ENCODE measurements at regions not wholly inside any gene's neighbourhood (a gene's known extent, or its start where the extent isn't known, plus 50 kb on each side); places are given as distances from the start of the nearest gene placed in this dataset.

DNA sequence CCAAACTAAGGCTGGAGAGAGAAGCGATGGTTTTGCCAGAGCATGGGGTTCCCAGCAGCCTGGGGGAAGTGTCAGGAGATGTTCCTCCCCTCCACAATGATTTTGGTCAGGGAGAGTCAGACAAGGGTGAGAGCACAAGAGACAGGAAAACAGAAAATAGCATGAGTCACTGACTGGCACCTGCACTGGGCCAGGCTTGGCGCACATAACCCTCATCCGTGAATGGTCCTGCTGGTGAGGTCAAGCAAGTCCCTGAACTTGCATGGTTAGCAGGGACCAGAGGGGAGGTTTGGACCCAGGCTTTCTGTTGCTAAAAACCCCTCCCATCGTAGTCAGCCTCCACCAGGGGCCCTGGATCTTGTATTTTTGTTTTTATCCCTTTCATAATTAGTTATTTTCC lies 174.5 kb upstream of the MYT1L start:
- TF ChIP-seq, protein P1, sequence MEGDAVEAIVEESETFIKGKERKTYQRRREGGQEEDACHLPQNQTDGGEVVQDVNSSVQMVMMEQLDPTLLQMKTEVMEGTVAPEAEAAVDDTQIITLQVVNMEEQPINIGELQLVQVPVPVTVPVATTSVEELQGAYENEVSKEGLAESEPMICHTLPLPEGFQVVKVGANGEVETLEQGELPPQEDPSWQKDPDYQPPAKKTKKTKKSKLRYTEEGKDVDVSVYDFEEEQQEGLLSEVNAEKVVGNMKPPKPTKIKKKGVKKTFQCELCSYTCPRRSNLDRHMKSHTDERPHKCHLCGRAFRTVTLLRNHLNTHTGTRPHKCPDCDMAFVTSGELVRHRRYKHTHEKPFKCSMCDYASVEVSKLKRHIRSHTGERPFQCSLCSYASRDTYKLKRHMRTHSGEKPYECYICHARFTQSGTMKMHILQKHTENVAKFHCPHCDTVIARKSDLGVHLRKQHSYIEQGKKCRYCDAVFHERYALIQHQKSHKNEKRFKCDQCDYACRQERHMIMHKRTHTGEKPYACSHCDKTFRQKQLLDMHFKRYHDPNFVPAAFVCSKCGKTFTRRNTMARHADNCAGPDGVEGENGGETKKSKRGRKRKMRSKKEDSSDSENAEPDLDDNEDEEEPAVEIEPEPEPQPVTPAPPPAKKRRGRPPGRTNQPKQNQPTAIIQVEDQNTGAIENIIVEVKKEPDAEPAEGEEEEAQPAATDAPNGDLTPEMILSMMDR (IDR thresholded peaks at IDR 0.05; ENCODE audit: poor library complexity): no peak
- no peak for TF ChIP-seq EZH2phosphoT487 (IDR thresholded peaks at IDR 0.05; ENCODE audit: low read depth, severe bottlenecking, unreplicated experiment)
